H1 (cell line): ENCODE measurements at regions not wholly inside any gene's neighbourhood (a gene's known extent, or its start where the extent isn't known, plus 50 kb on each side); places are given as distances from the start of the nearest gene placed in this dataset.

Experiments
- CEBPB ChIP-seq: IDR thresholded peaks from 2 replicates; pipeline ENCODE4 v1.6.1; 2012; ENCODE audit warnings: low read depth, low read length
- EZH2 ChIP-seq: fragments of 200-600 bp; sonication (generic); IDR thresholded peaks from 2 replicates; pipeline ENCODE4 v1.7.1; 2012; ENCODE audit warnings: low read depth, mild to moderate bottlenecking, moderate library complexity, low read length, inconsistent platforms; ENCODE audit not compliant: severe bottlenecking
- GABPA ChIP-seq: IDR thresholded peaks from 2 replicates; pipeline ENCODE4 v1.6.1; 2011; ENCODE audit warnings: mild to moderate bottlenecking, low read length, moderate library complexity, borderline replicate concordance; ENCODE audit not compliant: insufficient read depth
- MAX ChIP-seq: IDR thresholded peaks from 2 replicates; pipeline ENCODE4 v1.6.1; 2012; ENCODE audit warnings: inconsistent platforms
- POLR2AphosphoS5 ChIP-seq: IDR thresholded peaks from 2 replicates; pipeline ENCODE4 v1.6.1; 2011; ENCODE audit warnings: low read depth, low read length
- TCF12 ChIP-seq: IDR thresholded peaks from 2 replicates; pipeline ENCODE4 v1.6.1; 2011; ENCODE audit warnings: low read depth, mild to moderate bottlenecking, low read length

- TF ChIP-seq MAX (no peak), GABPA (no peak), EZH2 (no peak), TCF12 (no peak), CEBPB (no peak), POLR2AphosphoS5 (no peak)
Observed at GRCh38 chr15:27623149-27623548, 476.0 kb downstream of the OCA2 start (continued).
